Caco-2 (cell line): ENCODE measurements at regions not wholly inside any gene's neighbourhood (a gene's known extent, or its start where the extent isn't known, plus 50 kb on each side); places are given as distances from the start of the nearest gene placed in this dataset.
"Not testable (repeated sequence)": the region's sequence is repeated elsewhere in the genome, so short reads cannot be mapped to it uniquely, and the experiment has no call there.

Source experiments
- BruUV-seq: library from RNA; stranded (reverse); fragments of 400-500 nt; replicated peaks from 2 replicates; lab custom pipeline; 2021; lab: Mats Ljungman, UMichigan
- CTCF ChIA-PET: fragments of 300-600 bp; sonication (Branson Sonifier 250); formaldehyde crosslinking; loops from one replicate; lab custom pipeline; 2022; ENCODE audit warnings: antibody characterized with exemption; lab: Charles Lee
- POLR2A ChIA-PET: fragments of 300-600 bp; sonication (Branson Sonifier 250); formaldehyde crosslinking; loops from one replicate; lab custom pipeline; 2022; ENCODE audit warnings: antibody characterized with exemption; lab: Charles Lee
- DNase-seq, 2 experiments: peaks; one replicate each; pipeline versions ENCODE4 v3.0.0 to v3.0.0-alpha.2; 2020 to 2022
- H3K27me3 ChIP-seq: replicated peaks from 2 replicates; pipeline ENCODE4 v1.6.0; 2011; ENCODE audit warnings: low read length; ENCODE audit not compliant: control insufficient read depth, insufficient read depth
- H3K36me3 ChIP-seq: 2 replicates; pipeline ENCODE4 v1.5.1; 2011; ENCODE audit warnings: low read length; ENCODE audit not compliant: control insufficient read depth, insufficient read depth
- H3K4me1 ChIP-seq: fragments of 250-450 bp; sonication (Bioruptor Pico); 2 replicates; pipeline ENCODE4 v1.5.1; 2020; ENCODE audit warnings: mild to moderate bottlenecking
- H3K4me3 ChIP-seq: 2 replicates; pipeline ENCODE4 v1.5.1; 2011; ENCODE audit warnings: low read depth, mild to moderate bottlenecking, control low read depth, low read length
- H3K9me3 ChIP-seq: fragments of 250-450 bp; sonication (Bioruptor Pico); 2 replicates; pipeline ENCODE4 v1.5.1; 2020; ENCODE audit warnings: mild to moderate bottlenecking, moderate library complexity
- H3K27ac Mint-ChIP-seq: one replicate; pipeline ENCODE4 v1.8.0; 2022; ENCODE audit warnings: mixed read lengths; ENCODE audit not compliant: unreplicated experiment
- H3K27me3 Mint-ChIP-seq: one replicate; pipeline ENCODE4 v1.8.0; 2022; ENCODE audit warnings: mixed read lengths; ENCODE audit not compliant: insufficient read depth, unreplicated experiment
- H3K36me3 Mint-ChIP-seq: one replicate; pipeline ENCODE4 v1.8.0; 2022; ENCODE audit warnings: mild to moderate bottlenecking, mixed read lengths; ENCODE audit not compliant: insufficient read depth, unreplicated experiment
- H3K4me1 Mint-ChIP-seq: one replicate; pipeline ENCODE4 v1.8.0; 2022; ENCODE audit warnings: low read depth, mixed read lengths; ENCODE audit not compliant: unreplicated experiment
- H3K4me3 Mint-ChIP-seq: one replicate; pipeline ENCODE4 v1.8.0; 2022; ENCODE audit warnings: mild to moderate bottlenecking, moderate library complexity, mixed read lengths; ENCODE audit not compliant: unreplicated experiment
- H3K9me3 Mint-ChIP-seq: one replicate; pipeline ENCODE4 v1.8.0; 2022; ENCODE audit warnings: mixed read lengths; ENCODE audit not compliant: unreplicated experiment
- intact Hi-C: fragments of 100-400 bp; cut with micrococcal nuclease; formaldehyde crosslinking; loops from one replicate; pipeline ENCODE4 v1.10.0; 2022; ENCODE audit not compliant: unreplicated experiment
- TF ChIP-seq, protein P1 (sequence below), 2 experiments: fragments of 200-600 bp in 1 of 2; IDR thresholded peaks; 1 replicate in 1 of 2; 2 replicates in 1 of 2; pipeline versions ENCODE4 v1.5.1 to v1.8.0; 2011 to 2022; ENCODE audit warnings: antibody characterized with exemption in 1 of 2, control low read depth in 1 of 2, inconsistent platforms in 1 of 2, low read depth in 1 of 2, low read length in 1 of 2, mild to moderate bottlenecking in 1 of 2, moderate library complexity in 1 of 2; ENCODE audit not compliant: insufficient read depth in 1 of 2, severe bottlenecking in 1 of 2, unreplicated experiment in 1 of 2

- no peak for DNase-seq
- no peaks in the 10 kb centered on the region for H3K4me1 Mint-ChIP-seq
These were observed 89.0 kb upstream of the STOX2 start for GRCh38 chr4:183816077-183816476.

GRCh38 chr4:183816882-183817509 is 88.1 kb upstream of the STOX2 start:
- H3K36me3 Mint-ChIP-seq, result no peaks in the 10 kb centered on the region
- POLR2A ChIA-PET, result no interaction called here
- CTCF ChIA-PET, result no interaction called here
- H3K9me3 Mint-ChIP-seq, result no peaks in the 10 kb centered on the region
- H3K27ac Mint-ChIP-seq, result no peak overlapping the region
- TF ChIP-seq, protein P1, sequence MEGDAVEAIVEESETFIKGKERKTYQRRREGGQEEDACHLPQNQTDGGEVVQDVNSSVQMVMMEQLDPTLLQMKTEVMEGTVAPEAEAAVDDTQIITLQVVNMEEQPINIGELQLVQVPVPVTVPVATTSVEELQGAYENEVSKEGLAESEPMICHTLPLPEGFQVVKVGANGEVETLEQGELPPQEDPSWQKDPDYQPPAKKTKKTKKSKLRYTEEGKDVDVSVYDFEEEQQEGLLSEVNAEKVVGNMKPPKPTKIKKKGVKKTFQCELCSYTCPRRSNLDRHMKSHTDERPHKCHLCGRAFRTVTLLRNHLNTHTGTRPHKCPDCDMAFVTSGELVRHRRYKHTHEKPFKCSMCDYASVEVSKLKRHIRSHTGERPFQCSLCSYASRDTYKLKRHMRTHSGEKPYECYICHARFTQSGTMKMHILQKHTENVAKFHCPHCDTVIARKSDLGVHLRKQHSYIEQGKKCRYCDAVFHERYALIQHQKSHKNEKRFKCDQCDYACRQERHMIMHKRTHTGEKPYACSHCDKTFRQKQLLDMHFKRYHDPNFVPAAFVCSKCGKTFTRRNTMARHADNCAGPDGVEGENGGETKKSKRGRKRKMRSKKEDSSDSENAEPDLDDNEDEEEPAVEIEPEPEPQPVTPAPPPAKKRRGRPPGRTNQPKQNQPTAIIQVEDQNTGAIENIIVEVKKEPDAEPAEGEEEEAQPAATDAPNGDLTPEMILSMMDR (IDR thresholded peaks at IDR 0.05; ENCODE audit: insufficient read depth in 1 of 2, low read depth in 1 of 2, low read length in 1 of 2, severe bottlenecking in 1 of 2, unreplicated experiment in 1 of 2), result no peak
- no peak for DNase-seq
- no peak overlapping the region for H3K4me3 ChIP-seq
- no peaks in the 10 kb centered on the region for H3K4me1 ChIP-seq
- H3K4me3 Mint-ChIP-seq, result no peak overlapping the region
- H3K36me3 ChIP-seq, result no peaks in the 10 kb centered on the region
- no peaks in the 10 kb centered on the region for H3K27me3 ChIP-seq
- no peaks in the 10 kb centered on the region for H3K9me3 ChIP-seq
- BruUV-seq, result no TSS peak
- H3K27me3 Mint-ChIP-seq, result no peaks in the 10 kb centered on the region
- H3K4me1 Mint-ChIP-seq, result no peaks in the 10 kb centered on the region
- intact Hi-C loops, result no loop called here

More at GRCh38 chr4:183816077-183816476, 89.0 kb upstream of the STOX2 start:
- ChIA-PET CTCF (no interaction called here), POLR2A (no interaction called here)
- Histone ChIP-seq H3K4me1 (no peaks in the 10 kb centered on the region), H3K9me3 (no peaks in the 10 kb centered on the region), H3K36me3 (no peaks in the 10 kb centered on the region), H3K4me3 (no peak overlapping the region), H3K27me3 (no peaks in the 10 kb centered on the region)
- Mint-ChIP-seq H3K27ac (no peak overlapping the region), H3K9me3 (no peaks in the 10 kb centered on the region), H3K27me3 (no peaks in the 10 kb centered on the region), H3K36me3 (no peaks in the 10 kb centered on the region), H3K4me3 (no peak overlapping the region)
- TF ChIP-seq, protein P1 (IDR thresholded peaks at IDR 0.05; ENCODE audit: insufficient read depth in 1 of 2, low read depth in 1 of 2, low read length in 1 of 2, severe bottlenecking in 1 of 2, unreplicated experiment in 1 of 2), result no peak
- no TSS peak for BruUV-seq
- intact Hi-C loops, result no loop called here

DNA sequence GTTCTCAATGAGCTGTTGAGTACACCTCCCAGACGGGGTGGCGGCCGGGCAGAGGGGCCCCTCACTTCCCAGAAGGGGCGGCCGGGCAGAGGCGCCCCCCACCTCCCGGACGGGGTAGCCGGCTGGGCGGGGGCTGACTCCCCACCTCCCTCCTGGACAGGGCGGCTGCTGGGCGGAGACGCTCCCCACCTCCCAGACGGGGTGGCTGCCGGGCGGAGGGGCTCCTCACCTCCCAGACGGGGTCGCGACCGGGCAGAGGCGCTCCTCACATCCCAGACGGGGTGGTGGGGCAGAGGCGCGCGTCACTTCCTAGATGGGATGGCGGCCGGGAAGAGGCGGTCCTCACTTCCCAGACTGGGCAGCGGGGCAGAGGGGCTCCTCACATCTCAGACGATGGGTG is 86.5 kb upstream of the STOX2 start:
- H3K36me3 Mint-ChIP-seq, intact Hi-C loops, DNase-seq, H3K4me1 ChIP-seq, H3K27ac Mint-ChIP-seq, H3K36me3 ChIP-seq, H3K9me3 ChIP-seq, H3K4me3 ChIP-seq, H3K4me1 Mint-ChIP-seq, H3K9me3 Mint-ChIP-seq, BruUV-seq, H3K4me3 Mint-ChIP-seq, H3K27me3 Mint-ChIP-seq, CTCF ChIA-PET, H3K27me3 ChIP-seq, POLR2A ChIA-PET: not testable (repeated sequence)
